Endodermal cell (in vitro differentiated cells): ENCODE measurements at regions not wholly inside any gene's neighbourhood (a gene's known extent, or its start where the extent isn't known, plus 50 kb on each side); places are given as distances from the start of the nearest gene placed in this dataset.

Experiments used
- DNase-seq: peaks from one replicate; pipeline ENCODE4 v3.0.0-alpha.2; 2017
- H3K27ac ChIP-seq: 2 replicates; pipeline ENCODE4 v1.5.1; 2013; ENCODE audit warnings: mild to moderate bottlenecking, low read depth, low read length, moderate library complexity
- H3K27me3 ChIP-seq: 2 replicates; pipeline ENCODE4 v1.6.1; 2013; ENCODE audit warnings: mild to moderate bottlenecking, low read length, moderate library complexity; ENCODE audit not compliant: insufficient read depth, control insufficient read depth, poor library complexity, severe bottlenecking
- H3K36me3 ChIP-seq: 2 replicates; pipeline ENCODE4 v1.7.0; 2013; ENCODE audit warnings: mild to moderate bottlenecking, low read length, moderate library complexity; ENCODE audit not compliant: control insufficient read depth, insufficient read depth
- H3K4me1 ChIP-seq: one replicate; pipeline ENCODE4 v1.7.0; 2013; ENCODE audit warnings: low read length; ENCODE audit not compliant: control insufficient read depth, insufficient read depth
- H3K4me3 ChIP-seq: 2 replicates; pipeline ENCODE4 v1.5.1; 2013; ENCODE audit warnings: mild to moderate bottlenecking, low read length, moderate library complexity
- H3K9ac ChIP-seq: 2 replicates; pipeline ENCODE4 v1.6.1; 2013; ENCODE audit warnings: mild to moderate bottlenecking, low read length, moderate library complexity; ENCODE audit not compliant: poor library complexity, severe bottlenecking; ENCODE audit errors: extremely low read depth
- H3K9me3 ChIP-seq: 2 replicates; pipeline ENCODE4 v1.6.1; 2013; ENCODE audit warnings: mild to moderate bottlenecking, low read length, moderate library complexity; ENCODE audit not compliant: control insufficient read depth
- H3K27ac Mint-ChIP-seq: 2 replicates; pipeline ENCODE4 v1.8.0; 2020; ENCODE audit warnings: mixed read lengths
- H3K27me3 Mint-ChIP-seq: 2 replicates; pipeline ENCODE4 v1.8.0; 2021; ENCODE audit warnings: mild to moderate bottlenecking, mixed read lengths; ENCODE audit not compliant: insufficient read depth
- H3K36me3 Mint-ChIP-seq: 2 replicates; pipeline ENCODE4 v1.8.0; 2020; ENCODE audit warnings: low read depth, mixed read lengths
- H3K4me1 Mint-ChIP-seq: 2 replicates; pipeline ENCODE4 v1.8.0; 2020; ENCODE audit warnings: mixed read lengths
- H3K4me3 Mint-ChIP-seq: 2 replicates; pipeline ENCODE4 v1.8.0; 2020; ENCODE audit warnings: mild to moderate bottlenecking, moderate library complexity, mixed read lengths
- H3K9me3 Mint-ChIP-seq: 2 replicates; pipeline ENCODE4 v1.8.0; 2020; ENCODE audit warnings: mild to moderate bottlenecking, mixed read lengths
- CTCF ChIP-seq: fragments of 200-600 bp; sonication (generic); conservative IDR thresholded peaks from 2 replicates; pipeline ENCODE4 v1.5.0; 2021; ENCODE audit warnings: antibody characterized with exemption, mild to moderate bottlenecking
- WGBS, 2 experiments: methylation state at CpG; one replicate each; pipeline versions ENCODE4 v1.1.5 to v1.1.7; 2013; ENCODE audit warnings: missing lambda C conversion rate in 2 of 2, mixed read lengths in 1 of 2; ENCODE audit not compliant: insufficient coverage in 1 of 2, insufficient read length in 1 of 2; 5-methylcytosine and 5-hydroxymethylcytosine counted together

GRCh38 chr20:4437131-4437530 is 188.0 kb upstream of the ADRA1D start:
- no peak overlapping the region for H3K27ac Mint-ChIP-seq
- no peaks in the 10 kb centered on the region for H3K9me3 Mint-ChIP-seq
- Histone ChIP-seq H3K4me1 (no peaks in the 10 kb centered on the region), H3K4me3 (no peak overlapping the region), H3K9me3 (no peaks in the 10 kb centered on the region), H3K9ac (no peak overlapping the region), H3K27ac (no peak overlapping the region), H3K27me3 (no peaks in the 10 kb centered on the region), H3K36me3 (no peaks in the 10 kb centered on the region)
- no peak for TF ChIP-seq CTCF
- no peaks in the 10 kb centered on the region for H3K27me3 Mint-ChIP-seq
- 60% methylated on average over 1 of the region's 1 CpG; no CpG with 5 or more reads in 1 of the 2 experiments for WGBS, 2 experiments
- no peaks in the 10 kb centered on the region for H3K4me1 Mint-ChIP-seq
- DNase-seq = no peak
- H3K4me3 Mint-ChIP-seq = no peak overlapping the region
- no peaks in the 10 kb centered on the region for H3K36me3 Mint-ChIP-seq

DNA sequence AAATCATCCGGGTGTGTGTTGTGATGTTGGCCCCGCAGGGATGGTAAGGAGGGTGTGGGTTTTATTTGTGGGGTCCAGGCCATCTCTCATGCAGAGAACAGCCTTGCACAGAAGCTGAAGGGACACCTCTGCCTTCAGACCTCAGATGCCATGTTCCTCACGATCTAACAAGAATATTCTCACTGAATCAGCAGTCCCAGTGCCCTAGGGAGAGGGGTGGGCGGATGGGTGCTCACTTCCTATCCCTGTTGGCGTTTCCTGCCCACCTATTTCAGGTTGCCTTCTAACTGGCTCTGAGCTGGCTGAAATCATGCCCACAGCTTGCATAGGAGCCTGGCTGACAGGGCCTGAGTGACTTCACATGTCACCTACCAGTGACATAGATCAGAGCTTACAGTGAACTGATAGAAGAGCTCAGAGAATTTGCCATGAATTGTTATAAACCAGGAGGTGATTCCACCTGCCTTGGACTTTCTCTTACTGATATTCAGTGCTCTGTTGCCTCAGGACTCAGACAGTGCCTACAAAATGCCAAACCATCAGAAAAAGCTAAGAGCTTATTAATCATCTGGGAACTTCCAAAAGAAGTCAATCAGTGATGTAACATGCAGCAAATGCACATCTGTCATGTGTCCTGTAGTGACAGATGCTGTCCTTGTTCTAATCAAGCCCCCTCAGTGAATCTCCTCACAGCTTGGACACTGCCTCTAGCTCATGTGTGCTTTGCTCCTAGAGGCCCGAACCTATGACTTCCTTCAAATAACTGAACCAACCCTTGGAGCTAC is 186.8 kb upstream of the ADRA1D start:
- H3K4me1 ChIP-seq = no peaks in the 10 kb centered on the region
- no peaks in the 10 kb centered on the region for H3K9me3 ChIP-seq
- no peaks in the 10 kb centered on the region for H3K27me3 ChIP-seq
- H3K36me3 ChIP-seq = no peaks in the 10 kb centered on the region
- H3K27ac ChIP-seq = no peak overlapping the region
- H3K9me3 Mint-ChIP-seq = no peaks in the 10 kb centered on the region
- DNase-seq = no peak
- no peak overlapping the region for H3K27ac Mint-ChIP-seq
- no peak overlapping the region for H3K4me3 ChIP-seq
- no peak overlapping the region for H3K9ac ChIP-seq
- no peak overlapping the region for H3K4me3 Mint-ChIP-seq
- H3K4me1 Mint-ChIP-seq = no peaks in the 10 kb centered on the region
- 90 to 100% methylated on average over 1 to 6 of the region's 6 CpGs for WGBS, 2 experiments
- TF ChIP-seq CTCF = no peak
- no peaks in the 10 kb centered on the region for H3K36me3 Mint-ChIP-seq
- H3K27me3 Mint-ChIP-seq = no peaks in the 10 kb centered on the region

- no peak overlapping the region for H3K4me3 ChIP-seq
- Mint-ChIP-seq H3K27me3 (no peaks in the 10 kb centered on the region), H3K4me3 (no peak overlapping the region), H3K36me3 (no peaks in the 10 kb centered on the region), H3K9me3 (no peaks in the 10 kb centered on the region), H3K27ac (no peak overlapping the region), H3K4me1 (no peaks in the 10 kb centered on the region)
- 84% methylated on average over 1 of the region's 1 CpG; no CpG with 5 or more reads in 1 of the 2 experiments for WGBS, 2 experiments
- H3K9me3 ChIP-seq = no peaks in the 10 kb centered on the region
- no peak overlapping the region for H3K9ac ChIP-seq
- no peaks in the 10 kb centered on the region for H3K27me3 ChIP-seq
- no peak overlapping the region for H3K27ac ChIP-seq
- no peak for TF ChIP-seq CTCF
- DNase-seq = no peak
- H3K4me1 ChIP-seq = no peaks in the 10 kb centered on the region
- H3K36me3 ChIP-seq = no peaks in the 10 kb centered on the region
These were observed 186.1 kb upstream of the ADRA1D start for GRCh38 chr20:4435225-4435624.
